GM21717 (cell line): ENCODE measurements at regions not wholly inside any gene's neighbourhood (a gene's known extent, or its start where the extent isn't known, plus 50 kb on each side); places are given as distances from the start of the nearest gene placed in this dataset.
"Not testable (repeated sequence)": the region's sequence is repeated elsewhere in the genome, so short reads cannot be mapped to it uniquely, and the experiment has no call there.

ENCODE experiments used
- ATAC-seq: cut with Tn5 transposase; IDR thresholded peaks from one replicate; pipeline ENCODE4 v1.9.1; 2021; ENCODE audit warnings: mild to moderate bottlenecking, moderate library complexity; ENCODE audit not compliant: unreplicated experiment

DNA sequence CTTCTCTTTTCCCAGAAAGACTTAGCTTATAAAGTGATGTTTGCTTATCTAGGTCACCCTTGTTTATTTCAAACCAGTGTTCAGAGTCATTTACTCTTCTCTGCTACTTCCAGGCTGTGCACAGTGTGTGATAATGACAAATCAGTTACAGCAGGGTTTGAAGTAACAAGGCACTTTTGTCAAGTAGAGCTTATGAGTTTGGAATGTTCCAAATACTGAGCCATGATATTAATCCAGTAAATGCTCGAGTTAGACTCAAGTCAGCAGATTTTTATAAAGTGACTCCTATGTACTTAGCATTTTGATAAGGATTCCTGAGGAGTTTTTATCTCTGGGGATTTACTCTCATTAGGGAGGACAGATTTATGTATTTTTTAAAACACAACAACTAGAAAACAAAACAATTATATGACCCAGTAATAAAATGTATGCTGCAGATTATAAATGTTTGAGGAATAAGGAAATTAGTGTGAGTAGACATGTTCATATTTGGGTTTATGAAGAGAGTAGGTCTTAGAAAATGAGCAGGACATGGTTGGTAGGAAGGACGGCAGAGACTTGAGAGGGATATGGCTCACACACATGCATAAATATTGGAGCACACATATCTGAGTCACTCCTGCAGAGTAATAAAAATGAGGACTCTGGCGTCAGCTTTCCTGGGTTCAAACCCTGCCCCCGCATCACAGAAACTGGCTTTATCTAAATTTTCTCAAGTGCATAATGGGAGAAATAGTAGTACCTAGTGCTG, 271.2 kb downstream of the FBXO8 start:
- ATAC-seq: no peak

DNA sequence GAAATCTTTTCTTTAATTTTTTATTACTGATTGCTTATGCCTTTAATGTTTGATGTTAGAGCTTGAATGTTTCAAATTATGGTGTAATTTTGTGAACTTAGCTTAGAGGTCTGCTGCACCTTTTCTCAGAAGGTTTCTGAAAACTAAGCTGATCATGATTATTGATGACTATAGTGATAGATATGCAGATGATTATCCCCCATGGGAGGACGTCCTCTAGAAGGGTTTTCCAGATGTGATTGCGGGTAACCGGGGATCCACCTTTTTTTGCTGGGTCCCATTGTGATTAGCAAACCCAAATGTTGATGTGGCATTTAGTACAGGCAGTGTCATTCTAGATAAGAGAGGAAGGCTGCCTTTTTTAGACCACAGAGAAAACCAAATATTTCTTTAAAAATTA, 272.9 kb downstream of the FBXO8 start:
- ATAC-seq: no peak

DNA sequence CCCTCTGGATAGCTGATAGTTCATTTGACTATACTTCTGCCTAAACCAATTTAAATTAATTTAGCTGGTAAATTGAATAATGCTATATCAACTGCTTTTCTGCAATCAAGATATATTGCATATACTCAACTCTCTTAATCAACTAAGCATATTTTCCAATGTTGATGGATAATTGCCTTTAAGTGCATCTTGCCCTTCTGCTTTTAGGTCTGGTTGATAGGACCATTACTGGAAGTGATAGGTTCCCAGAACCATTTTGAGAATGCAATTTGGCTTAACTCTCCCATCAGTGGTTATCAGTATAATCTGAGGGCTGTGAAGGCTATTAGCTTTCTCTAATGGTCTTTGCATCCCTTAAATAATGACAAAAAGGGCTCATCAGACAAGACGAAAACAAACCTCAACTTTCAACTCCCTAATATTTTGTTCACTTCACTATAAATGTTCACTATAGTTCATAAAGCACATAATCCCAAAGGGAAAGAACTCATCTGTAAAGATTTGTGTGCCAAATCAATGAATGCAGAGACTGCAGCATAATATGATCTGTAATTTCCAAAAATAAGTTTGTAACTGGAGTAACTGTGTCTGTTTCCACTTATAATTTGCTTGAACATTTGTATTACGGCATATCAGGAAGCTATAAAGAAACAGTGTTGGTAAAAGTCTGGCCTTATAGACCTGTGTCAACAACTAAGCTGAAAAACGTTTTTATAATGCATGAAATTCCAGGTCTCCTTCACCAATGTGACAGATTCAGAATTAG, 273.6 kb downstream of the FBXO8 start:
- ATAC-seq: no peak

DNA sequence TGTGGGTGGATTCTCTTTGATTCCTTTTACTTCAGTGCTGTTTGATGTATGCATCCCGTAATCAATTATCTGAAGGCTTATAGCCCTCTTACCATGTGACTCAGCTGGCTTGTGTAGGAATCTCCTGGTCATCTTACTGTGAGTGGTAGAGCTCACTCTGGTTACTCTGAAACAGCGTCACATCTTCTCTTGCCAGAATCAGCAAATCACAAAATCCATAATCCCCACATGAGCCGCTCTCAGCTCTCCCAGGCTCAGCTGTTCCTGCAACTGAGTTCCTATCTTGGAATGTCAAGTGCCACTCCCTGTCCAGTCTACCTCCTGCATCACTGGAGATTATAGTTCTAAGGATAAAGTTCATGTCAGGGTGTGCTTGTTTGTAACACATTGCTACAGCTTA, 278.0 kb downstream of the FBXO8 start:
- ATAC-seq: no peak

DNA sequence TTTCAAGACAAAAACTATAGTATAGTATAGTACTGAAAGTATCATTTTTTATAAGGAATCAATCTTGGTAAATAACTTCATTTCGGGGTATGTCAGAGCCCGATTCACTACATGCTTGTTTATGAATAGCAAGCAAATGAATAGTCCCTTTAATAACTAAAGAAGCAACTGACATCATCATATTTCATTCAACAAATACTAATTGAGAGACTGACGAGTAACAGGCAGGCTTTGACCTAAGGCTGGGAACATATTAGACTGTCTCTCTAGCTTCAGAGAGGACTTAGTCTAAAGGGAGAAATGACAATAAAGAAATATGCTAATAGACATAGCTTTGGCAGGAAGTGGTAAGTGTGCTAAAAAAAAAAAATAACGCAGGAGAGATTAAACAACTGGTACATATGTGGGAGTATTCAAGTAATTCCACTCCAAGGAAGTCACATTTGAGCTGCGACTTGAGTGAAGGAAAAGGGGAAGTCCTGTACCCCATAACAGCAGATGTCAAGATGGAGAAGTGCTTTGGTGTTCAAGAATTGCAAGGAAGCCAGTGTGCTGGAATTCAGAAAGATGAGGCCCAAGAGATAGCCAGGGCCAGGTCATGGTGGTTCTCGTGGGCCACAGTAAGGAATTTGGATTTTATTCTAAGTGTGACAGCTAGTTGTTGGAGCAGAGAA, 284.9 kb downstream of the FBXO8 start:
- ATAC-seq: no peak

DNA sequence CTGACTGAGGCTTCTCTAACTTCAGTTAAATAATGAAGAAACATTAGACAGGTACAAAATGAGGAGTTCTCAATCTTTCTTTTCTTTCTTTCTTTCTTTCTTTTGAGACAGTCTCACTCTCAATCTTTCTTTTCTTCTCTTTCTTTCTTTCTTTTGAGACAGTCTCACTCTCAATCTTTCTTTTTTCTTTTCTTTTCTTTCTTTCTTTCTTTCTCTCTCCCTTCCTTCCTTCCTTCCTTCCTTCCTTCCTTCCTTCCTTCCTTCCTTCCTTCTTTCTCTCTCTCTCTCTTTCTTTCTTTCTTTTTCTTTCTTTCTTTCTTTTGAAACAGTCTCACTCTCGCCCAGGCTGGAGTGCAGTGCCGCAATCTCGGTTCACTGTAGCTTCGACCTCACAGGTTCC, 287.7 kb downstream of the FBXO8 start:
- not testable (repeated sequence) for ATAC-seq

DNA sequence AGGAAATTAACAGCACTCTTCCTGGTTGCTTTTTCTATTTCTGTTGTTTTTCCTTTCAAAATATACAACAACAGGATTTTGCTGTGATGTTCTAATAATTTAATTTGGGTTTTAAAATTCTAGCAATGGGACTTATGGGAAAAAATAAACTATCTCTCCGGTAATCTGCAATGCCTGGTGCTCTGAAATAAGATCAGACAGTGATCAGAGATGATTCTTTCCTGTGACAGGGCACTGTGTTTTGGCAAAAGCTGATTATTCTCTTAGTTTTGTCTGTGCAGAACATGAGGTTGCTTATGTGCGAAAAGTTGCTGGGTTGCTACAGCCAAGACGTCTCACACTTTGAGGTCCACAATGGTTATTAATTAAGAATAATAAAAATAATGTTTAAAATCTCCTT, 291.7 kb downstream of the FBXO8 start:
- ATAC-seq: no peak

DNA sequence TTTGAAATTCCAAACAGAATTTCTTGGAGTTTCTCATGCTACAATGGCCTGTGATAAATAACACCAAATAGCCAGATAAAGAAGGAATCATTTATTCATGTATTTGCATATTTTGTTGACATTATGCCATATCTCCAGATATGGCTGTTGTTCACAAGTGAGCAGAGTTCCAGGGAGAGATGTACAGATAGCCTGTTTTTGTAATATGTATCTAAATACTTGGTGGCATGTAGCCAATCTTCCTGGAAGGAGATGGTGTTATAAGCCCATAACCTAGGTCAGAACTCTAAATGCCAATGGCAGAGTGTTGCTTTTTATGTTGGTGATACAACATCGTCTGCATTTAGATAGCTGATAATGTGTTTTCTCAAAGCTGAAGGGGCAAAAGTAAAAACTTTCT, 292.2 kb downstream of the FBXO8 start:
- ATAC-seq: no peak

DNA sequence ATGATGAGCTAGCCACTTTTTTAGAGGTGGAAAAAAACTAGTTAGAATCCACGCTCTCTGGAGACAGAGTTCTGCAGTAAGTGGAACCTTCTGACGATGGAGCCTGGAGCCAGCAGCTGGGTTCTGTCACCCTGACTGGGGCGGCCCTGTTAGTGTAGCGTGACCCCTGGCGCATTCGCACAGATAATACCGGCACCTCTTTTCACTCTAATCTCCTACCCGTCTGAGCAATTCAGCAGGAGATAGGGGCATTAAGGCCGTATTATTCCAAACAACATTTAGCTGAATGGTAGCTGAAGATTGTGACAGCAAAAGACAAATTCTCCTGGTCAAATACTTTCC, 292.6 kb downstream of the FBXO8 start:
- ATAC-seq: no peak

DNA sequence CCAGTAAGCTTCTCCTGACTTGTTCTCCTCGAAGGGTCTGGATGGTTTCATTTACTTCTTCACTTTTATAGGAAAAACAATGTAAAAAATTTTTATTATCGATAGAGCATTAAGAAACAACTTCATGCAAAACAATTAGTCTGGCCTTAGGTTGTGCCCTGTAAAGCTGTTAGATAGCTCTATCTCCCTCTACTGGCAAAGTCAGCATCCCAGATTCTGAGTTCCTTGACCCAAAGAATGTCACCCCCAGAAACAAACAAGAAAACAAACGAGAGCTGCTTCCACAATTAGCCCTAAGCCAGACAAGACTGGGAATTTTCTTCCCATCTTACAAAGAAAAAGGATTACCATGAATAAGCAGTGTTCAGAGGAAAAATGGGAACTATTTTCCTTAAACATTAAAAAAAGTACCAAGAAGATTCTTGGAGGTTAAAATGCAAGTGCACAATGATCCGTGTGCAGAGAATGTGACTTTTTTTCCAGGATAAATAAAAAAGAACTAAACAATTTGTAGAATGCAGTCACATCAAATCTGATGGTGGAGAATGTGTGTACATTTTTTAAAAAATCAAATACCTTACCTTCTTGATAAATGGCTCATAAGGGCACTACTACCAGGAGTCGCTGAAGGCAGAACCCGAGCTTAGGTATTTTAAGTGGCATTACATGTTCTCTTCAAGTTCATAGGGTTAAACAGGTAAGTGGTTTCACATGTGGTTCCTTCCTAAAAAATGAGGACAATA, 293.2 kb downstream of the FBXO8 start:
- ATAC-seq: no peak

DNA sequence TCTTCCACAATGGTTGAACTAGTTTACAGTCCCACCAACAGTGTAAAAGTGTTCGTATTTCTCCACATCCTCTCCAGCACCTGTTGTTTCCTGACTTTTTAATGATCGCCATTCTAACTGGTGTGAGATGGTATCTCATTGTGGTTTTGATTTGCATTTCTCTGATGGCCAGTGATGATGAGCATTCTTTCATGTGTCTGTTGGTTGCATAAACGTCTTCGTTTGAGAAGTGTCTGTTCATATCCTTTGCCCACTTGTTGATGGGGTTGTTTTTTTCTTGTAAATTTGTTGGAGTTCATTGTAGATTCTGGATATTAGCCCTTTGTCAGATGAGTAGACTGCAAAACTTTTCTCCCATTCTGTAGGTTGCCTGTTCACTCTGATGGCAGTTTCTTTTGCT, 319.9 kb downstream of the FBXO8 start:
- not testable (repeated sequence) for ATAC-seq

DNA sequence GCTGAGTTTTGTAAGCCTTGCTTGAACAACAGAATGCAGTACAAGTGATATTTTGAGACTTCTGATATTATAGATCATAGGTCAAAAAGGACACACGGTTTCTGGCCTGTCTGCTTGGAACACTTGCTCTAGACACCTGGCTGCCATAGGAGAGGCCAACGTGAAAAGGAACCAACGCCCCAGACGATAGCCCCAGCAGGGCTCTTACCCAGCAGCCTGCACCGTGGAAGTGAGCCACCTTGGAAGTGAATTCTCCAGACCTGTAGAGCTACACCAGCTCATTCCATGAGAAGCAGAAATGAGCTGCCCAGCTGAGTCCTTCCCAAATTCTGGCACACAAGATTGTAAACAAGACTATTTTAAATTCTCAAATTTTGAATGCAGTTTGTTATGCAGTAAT, 323.1 kb downstream of the FBXO8 start:
- ATAC-seq: no peak

DNA sequence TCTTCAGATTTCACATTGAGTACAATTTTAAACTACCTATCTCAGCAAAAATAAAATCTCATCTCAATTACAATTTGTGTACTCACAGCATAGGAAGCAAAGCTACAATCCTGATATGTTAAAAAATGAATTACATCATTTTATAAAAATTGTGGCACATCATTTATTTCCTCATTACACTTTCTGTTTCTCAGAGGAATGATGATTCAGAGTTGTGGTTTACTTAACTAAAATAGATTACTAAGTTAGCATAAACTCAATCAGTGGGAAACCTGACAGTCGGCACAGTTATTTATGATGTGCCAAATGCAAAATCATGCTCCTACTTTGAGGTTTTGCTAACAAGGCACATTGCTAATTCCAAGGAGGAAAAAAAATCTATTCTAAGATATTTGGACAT, 325.0 kb downstream of the FBXO8 start:
- no peak for ATAC-seq

DNA sequence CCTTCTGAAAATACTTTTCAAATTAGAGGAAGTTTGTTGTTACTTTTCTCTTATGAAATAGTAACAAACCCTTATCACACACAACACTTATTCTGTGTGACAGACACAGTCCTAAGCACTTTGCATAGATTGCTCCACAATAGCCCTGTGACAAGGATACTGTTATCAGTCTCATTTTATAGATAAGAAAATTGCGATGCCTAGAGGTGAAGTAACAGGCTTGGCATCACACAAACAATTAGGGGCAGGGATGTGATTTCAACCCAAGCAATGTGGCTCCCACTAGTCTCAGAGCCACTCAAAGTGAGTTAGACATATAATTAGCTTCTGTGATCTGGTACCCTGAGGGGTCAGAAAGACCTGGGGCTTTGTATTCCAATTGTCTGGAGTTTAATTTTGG, 339.9 kb downstream of the FBXO8 start:
- no peak for ATAC-seq

DNA sequence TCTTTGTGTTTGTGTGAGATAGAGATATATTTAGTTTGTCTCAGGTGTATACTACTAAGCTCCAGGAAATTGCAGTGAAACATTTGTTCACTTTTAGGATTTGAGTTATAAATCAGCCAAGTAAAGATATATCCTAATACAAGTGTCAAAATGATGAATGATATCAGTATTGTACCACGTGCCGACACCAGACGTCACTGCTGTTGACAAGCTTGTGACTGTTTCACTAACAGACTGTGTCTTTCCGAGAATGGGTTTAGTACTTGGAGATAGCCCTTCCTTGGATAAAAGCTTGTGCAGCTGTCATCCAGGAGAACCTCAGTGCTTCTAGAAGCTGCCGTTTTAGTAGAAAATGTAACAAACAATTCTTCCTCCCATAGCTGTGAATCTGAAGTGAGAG, 343.3 kb downstream of the FBXO8 start:
- no peak for ATAC-seq

DNA sequence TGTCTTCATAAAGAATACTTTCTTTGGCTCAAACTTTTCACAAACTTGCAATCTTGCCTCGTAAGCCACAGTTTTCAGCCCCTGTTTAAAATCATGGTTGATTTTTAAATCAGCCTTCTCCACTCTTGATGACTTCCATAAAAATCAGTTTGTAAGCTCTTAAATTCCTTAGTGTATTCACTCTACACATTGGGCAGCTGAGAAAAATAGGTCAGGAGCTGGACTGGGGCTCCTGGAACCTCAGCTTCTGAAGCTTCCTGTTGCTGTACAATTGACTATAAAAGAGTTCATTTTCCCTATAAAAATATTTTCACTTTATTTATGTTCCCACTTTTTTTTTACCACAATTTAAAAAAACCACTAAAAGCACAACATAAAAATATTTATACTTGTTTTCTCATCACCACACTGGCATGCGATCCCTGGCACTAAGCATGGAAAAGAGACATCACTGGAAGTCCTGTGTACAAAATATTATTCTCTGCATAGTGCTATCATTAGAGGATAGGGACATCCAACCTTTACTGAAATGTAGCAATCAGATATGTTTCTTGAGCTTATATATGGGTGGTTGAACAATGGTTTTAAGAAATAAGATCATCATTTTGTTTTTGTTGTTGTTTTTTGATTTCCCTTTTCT, 345.7 kb downstream of the FBXO8 start:
- no peak for ATAC-seq

DNA sequence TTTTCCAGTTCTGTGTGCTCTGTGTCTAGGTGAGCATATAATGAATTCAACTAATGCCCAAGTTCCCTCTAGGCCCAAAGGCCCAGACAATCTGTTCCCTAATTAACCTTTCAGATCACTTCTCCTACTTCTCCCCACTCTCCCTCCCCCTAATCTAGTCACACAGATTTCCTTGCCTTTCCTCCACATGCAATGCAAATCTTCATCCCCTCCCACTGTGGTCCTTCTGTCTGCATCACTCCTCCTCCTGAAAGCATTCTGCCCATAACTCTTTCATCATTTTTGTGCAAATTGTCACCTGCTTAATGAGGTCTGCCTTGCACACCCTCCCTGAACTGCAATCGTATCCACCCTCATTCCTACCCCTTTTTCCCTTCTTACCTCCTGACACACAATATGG, 346.6 kb downstream of the FBXO8 start:
- ATAC-seq: no peak

DNA sequence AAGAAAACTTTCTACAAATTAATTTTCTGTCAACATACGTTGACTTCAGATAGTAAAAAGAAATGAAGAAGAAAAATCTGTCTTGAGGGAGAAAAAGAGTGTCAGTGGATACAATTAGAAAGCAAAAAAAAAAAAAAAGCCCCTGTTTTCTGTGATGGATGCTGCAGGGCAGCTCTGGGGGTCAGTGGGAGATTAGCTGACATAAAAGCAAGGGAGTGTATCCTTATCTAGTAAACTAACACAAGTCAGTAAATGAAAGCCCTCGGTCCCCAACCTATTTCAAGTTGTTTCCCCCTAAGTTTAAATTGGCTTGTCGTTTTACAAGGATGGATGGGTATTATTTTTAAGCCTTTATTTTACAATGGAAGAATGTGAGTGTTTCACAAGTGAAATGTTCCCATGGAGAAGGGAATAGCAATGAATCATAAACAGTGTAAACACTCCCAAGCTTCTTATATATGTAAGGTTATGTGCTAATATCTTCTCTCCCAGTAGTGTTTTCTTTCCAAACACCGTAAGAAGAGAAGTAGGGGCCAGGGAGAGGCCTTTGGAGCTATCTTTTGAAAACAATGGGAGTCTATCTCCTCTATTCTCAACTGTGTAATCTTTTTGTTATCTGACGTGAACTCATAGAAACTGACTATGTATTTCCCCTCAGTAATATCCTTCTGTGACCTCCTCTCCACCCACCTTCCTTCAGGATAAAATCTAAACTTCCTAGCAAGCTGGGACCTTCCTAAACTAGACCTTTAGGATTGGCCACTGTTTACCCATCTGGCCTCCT, 347.7 kb downstream of the FBXO8 start:
- ATAC-seq: no peak

DNA sequence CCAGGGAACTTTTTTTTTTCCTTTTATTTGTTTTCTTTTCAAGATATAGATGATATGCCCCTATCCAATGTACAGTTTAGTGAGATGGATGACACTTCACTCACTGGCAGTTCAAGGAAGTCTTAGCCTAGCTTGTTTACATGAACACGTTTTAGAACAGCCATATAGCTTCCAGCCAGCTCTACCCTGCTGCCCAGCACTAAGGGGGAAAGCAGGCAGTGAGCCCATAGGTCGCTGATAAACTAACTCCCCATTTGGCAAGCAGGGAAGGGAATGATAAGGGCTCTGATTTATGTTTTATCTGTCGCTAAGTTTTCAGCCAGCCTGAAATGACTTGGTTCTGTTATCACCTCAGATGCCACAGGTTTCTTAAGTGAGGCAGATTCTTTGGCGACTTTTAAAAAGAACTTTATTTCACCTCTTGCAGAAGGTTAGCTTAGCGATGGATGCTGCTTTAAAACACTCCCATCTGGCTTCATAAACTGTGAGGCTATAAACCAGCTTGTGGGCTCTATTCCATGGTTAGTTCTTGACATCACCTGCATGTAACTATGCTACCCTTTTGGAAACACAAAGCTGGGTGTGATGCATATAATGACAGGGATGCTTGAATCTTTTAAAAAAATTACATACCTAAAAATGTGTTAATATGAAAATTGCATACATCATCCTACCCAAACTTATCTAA, 348.4 kb downstream of the FBXO8 start:
- ATAC-seq: no peak

DNA sequence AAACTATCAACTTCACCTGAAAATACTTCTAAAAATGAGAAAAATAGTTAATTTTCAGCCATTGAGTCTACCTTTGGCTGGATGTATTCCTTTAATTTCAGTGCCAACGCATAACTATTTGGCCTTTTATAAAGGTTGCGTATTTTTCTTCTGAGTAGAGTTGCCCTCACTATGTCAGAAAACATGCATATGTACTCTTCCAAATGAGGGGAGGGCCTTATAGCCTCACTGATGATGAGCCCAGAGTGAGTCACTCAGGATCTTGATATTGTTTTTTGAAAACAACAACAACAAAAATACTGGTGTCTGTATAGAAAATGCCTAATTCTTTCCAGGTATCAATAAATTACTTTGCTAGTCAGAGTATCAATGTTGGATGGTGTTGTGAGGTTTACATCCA, 349.3 kb downstream of the FBXO8 start:
- no peak for ATAC-seq
